Esophagus muscularis mucosa (tissue), 3 donors: ENCODE measurements at regions not wholly inside any gene's neighbourhood (a gene's known extent, or its start where the extent isn't known, plus 50 kb on each side); places are given as distances from the start of the nearest gene placed in this dataset.

Experiments used
- CTCF ChIP-seq, 3 experiments: fragments of 200-600 bp in 2 of 3; fragments of 450-650 bp in 1 of 3; sonication (generic) in 2 of 3; IDR thresholded peaks; one replicate each; pipeline ENCODE4 v1.5.1; 2017 to 2019; ENCODE audit warnings: antibody characterized with exemption in 3 of 3, mild to moderate bottlenecking in 2 of 3, moderate library complexity in 1 of 3
- POLR2AphosphoS5 ChIP-seq, 2 donors: sonication (generic); formaldehyde crosslinking; IDR thresholded peaks; one replicate each; pipeline ENCODE4 v1.6.1; 2017; ENCODE audit warnings: antibody characterized with exemption in 2 of 2

DNA sequence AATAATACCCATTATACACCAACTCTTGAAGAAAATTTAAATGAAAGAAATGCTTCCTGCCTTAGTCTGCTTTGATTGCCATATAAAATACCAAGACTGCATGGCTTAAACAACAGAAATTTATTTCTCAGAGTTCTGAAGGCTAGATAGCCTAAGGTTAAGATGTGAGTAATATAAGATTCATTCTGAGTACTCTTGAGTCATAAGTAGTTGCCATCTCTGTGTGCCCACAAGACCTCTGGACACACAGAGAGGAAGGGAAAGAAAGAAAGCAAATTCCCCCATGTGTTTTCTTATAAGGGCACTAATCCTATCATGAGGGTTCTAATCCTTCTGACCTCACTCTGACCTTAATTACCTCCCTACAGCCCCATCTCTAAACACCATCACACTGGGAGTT, 201.2 kb downstream of the PTN start:
- no peak for TF ChIP-seq CTCF (IDR thresholded peaks at IDR 0.05)
- TF ChIP-seq POLR2AphosphoS5 (IDR thresholded peaks at IDR 0.05) = no peak
